Testis (tissue), 2 donors: ENCODE measurements at regions not wholly inside any gene's neighbourhood (a gene's known extent, or its start where the extent isn't known, plus 50 kb on each side); places are given as distances from the start of the nearest gene placed in this dataset.

Experiments used
- CTCF ChIP-seq, 3 experiments: fragments of 450-650 bp in 2 of 3; fragments of 200-600 bp in 1 of 3; sonication (generic) in 1 of 3; IDR thresholded peaks; one replicate each; pipeline ENCODE4 v1.5.1; 2016 to 2019; ENCODE audit warnings: antibody characterized with exemption in 3 of 3, mild to moderate bottlenecking in 2 of 3, moderate library complexity in 1 of 3
- POLR2A ChIP-seq: fragments of 450-650 bp; IDR thresholded peaks from one replicate; pipeline ENCODE4 v1.6.1; 2017; ENCODE audit warnings: antibody characterized with exemption, mild to moderate bottlenecking, moderate library complexity

GRCh38 chr6:129777371-129777770 lies 67.4 kb upstream of the ARHGAP18 start:
- TF ChIP-seq CTCF (IDR thresholded peaks at IDR 0.05) (no peak), POLR2A (no peak)
